HEK293T (cell line): ENCODE measurements at regions not wholly inside any gene's neighbourhood (a gene's known extent, or its start where the extent isn't known, plus 50 kb on each side); places are given as distances from the start of the nearest gene placed in this dataset.

Source experiments
- ARNT ChIP-seq: fragments of 450-650 bp; IDR thresholded peaks from 2 replicates; pipeline ENCODE4 v1.6.1; 2017; ENCODE audit warnings: mild to moderate bottlenecking
- BHLHE40 ChIP-seq: fragments of 450-650 bp; IDR thresholded peaks from 2 replicates; pipeline ENCODE4 v1.6.1; 2016; ENCODE audit warnings: mild to moderate bottlenecking, moderate library complexity, borderline replicate concordance
- CTBP1 ChIP-seq: fragments of 450-650 bp; IDR thresholded peaks from 2 replicates; pipeline ENCODE4 v1.6.1; 2016; ENCODE audit warnings: borderline replicate concordance
- ELF4 ChIP-seq: fragments of 450-650 bp; IDR thresholded peaks from 2 replicates; pipeline ENCODE4 v1.6.1; 2017; ENCODE audit warnings: antibody characterized with exemption
- FOXA1 ChIP-seq: fragments of 450-650 bp; IDR thresholded peaks from 2 replicates; pipeline ENCODE4 v1.6.1; 2016; ENCODE audit warnings: mild to moderate bottlenecking
- FOXK2 ChIP-seq: fragments of 450-650 bp; IDR thresholded peaks from 2 replicates; pipeline ENCODE4 v1.6.1; 2016; ENCODE audit warnings: mild to moderate bottlenecking
- FOXM1 ChIP-seq: fragments of 450-650 bp; IDR thresholded peaks from 2 replicates; pipeline ENCODE4 v1.6.1; 2017; ENCODE audit warnings: mild to moderate bottlenecking, borderline replicate concordance
- HDGF ChIP-seq: fragments of 450-650 bp; IDR thresholded peaks from 2 replicates; pipeline ENCODE4 v1.6.1; 2017; ENCODE audit warnings: antibody characterized with exemption, borderline replicate concordance
- L3MBTL2 ChIP-seq: fragments of 450-650 bp; conservative IDR thresholded peaks from 2 replicates; pipeline ENCODE4 v1.6.1; 2016; ENCODE audit warnings: mild to moderate bottlenecking
- LEF1 ChIP-seq: fragments of 450-650 bp; IDR thresholded peaks from 2 replicates; pipeline ENCODE4 v1.6.1; 2017; ENCODE audit warnings: mild to moderate bottlenecking, borderline replicate concordance
- PKNOX1 ChIP-seq: fragments of 450-650 bp; IDR thresholded peaks from 2 replicates; pipeline ENCODE4 v1.6.1; 2016
- SP1 ChIP-seq: fragments of 450-650 bp; IDR thresholded peaks from 2 replicates; pipeline ENCODE4 v1.6.1; 2017
- SUZ12 ChIP-seq: fragments of 450-650 bp; IDR thresholded peaks from 2 replicates; pipeline ENCODE4 v1.6.1; 2016; ENCODE audit warnings: mild to moderate bottlenecking
- ZNF384 ChIP-seq: fragments of 450-650 bp; IDR thresholded peaks from 2 replicates; pipeline ENCODE4 v1.6.1; 2016

GRCh38 chr12:17264603-17265002 is 658.6 kb upstream of the LMO3 start:
- no peak for TF ChIP-seq SP1
- TF ChIP-seq PKNOX1, result no peak
- TF ChIP-seq BHLHE40, result no peak
- TF ChIP-seq ELF4, result no peak
- TF ChIP-seq ARNT, result no peak
- no peak for TF ChIP-seq FOXK2
- TF ChIP-seq FOXM1, result no peak
- no peak for TF ChIP-seq FOXA1
- TF ChIP-seq ZNF384, result no peak
- no peak for TF ChIP-seq L3MBTL2
- no peak for TF ChIP-seq HDGF
- no peak for TF ChIP-seq LEF1
- TF ChIP-seq SUZ12, result no peak
- no peak for TF ChIP-seq CTBP1
